GM12892 (cell line): ENCODE measurements at regions not wholly inside any gene's neighbourhood (a gene's known extent, or its start where the extent isn't known, plus 50 kb on each side); places are given as distances from the start of the nearest gene placed in this dataset.

Experiments used
- POLR2A ChIP-seq: IDR thresholded peaks from 2 replicates; pipeline ENCODE4 v1.6.1; 2011; ENCODE audit warnings: low read depth, low read length, control low read depth
- POLR2AphosphoS5 ChIP-seq: IDR thresholded peaks from 2 replicates; pipeline ENCODE4 v1.6.1; 2011; ENCODE audit warnings: low read depth, low read length, control low read depth

- TF ChIP-seq POLR2A = no peak
- TF ChIP-seq POLR2AphosphoS5 = no peak
Observed at GRCh38 chr7:135801877-135802276, 53.3 kb upstream of the FAM180A start.
